Left ventricle myocardium inferior (tissue), 1 donor: ENCODE measurements at regions not wholly inside any gene's neighbourhood (a gene's known extent, or its start where the extent isn't known, plus 50 kb on each side); places are given as distances from the start of the nearest gene placed in this dataset.

ENCODE experiments used
- DNase-seq: peaks from one replicate; pipeline ENCODE4 v3.0.0-alpha.2; 2020
- H3K27ac ChIP-seq: fragments of 200-600 bp; replicated peaks from 2 replicates; pipeline ENCODE4 v1.8.0; 2021
- H3K27me3 ChIP-seq: fragments of 200-600 bp; 2 replicates; pipeline ENCODE4 v1.8.0; 2021; ENCODE audit warnings: low read depth
- H3K36me3 ChIP-seq: fragments of 200-600 bp; 2 replicates; pipeline ENCODE4 v1.8.0; 2021
- H3K4me1 ChIP-seq: fragments of 200-600 bp; 2 replicates; pipeline ENCODE4 v1.8.0; 2021
- H3K4me3 ChIP-seq: fragments of 200-600 bp; 2 replicates; pipeline ENCODE4 v1.8.0; 2021; ENCODE audit warnings: mild to moderate bottlenecking, moderate library complexity
- H3K9me3 ChIP-seq: fragments of 200-600 bp; replicated peaks from 2 replicates; pipeline ENCODE4 v1.8.0; 2021
- intact Hi-C: fragments of 100-400 bp; cut with micrococcal nuclease; formaldehyde crosslinking; loops from one replicate; pipeline ENCODE4 v1.11.0; 2022
- TF ChIP-seq, protein P1 (sequence below): fragments of 200-600 bp; IDR thresholded peaks from 2 replicates; pipeline ENCODE4 v1.8.0; 2021; ENCODE audit warnings: antibody characterized with exemption, mild to moderate bottlenecking, borderline replicate concordance
- donor health status: DM: no; HTN: yes; CAD: no; lungs with severe emphysema.

GRCh38 chr3:145798696-145799537, 362.1 kb downstream of the PLOD2 start:
- no peak overlapping the region for H3K4me3 ChIP-seq
- H3K9me3 ChIP-seq, result peaks cover 7% of the 10 kb centered on the region
- H3K36me3 ChIP-seq, result no peaks in the 10 kb centered on the region
- no peaks in the 10 kb centered on the region for H3K4me1 ChIP-seq
- no peak overlapping the region for H3K27ac ChIP-seq
- TF ChIP-seq, protein P1, sequence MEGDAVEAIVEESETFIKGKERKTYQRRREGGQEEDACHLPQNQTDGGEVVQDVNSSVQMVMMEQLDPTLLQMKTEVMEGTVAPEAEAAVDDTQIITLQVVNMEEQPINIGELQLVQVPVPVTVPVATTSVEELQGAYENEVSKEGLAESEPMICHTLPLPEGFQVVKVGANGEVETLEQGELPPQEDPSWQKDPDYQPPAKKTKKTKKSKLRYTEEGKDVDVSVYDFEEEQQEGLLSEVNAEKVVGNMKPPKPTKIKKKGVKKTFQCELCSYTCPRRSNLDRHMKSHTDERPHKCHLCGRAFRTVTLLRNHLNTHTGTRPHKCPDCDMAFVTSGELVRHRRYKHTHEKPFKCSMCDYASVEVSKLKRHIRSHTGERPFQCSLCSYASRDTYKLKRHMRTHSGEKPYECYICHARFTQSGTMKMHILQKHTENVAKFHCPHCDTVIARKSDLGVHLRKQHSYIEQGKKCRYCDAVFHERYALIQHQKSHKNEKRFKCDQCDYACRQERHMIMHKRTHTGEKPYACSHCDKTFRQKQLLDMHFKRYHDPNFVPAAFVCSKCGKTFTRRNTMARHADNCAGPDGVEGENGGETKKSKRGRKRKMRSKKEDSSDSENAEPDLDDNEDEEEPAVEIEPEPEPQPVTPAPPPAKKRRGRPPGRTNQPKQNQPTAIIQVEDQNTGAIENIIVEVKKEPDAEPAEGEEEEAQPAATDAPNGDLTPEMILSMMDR, result no peak
- intact Hi-C loops, result no loop called here
- no peaks in the 10 kb centered on the region for H3K27me3 ChIP-seq
- no peak for DNase-seq

GRCh38 chr3:145801696-145802095, 359.3 kb downstream of the PLOD2 start:
- intact Hi-C loops, result no loop called here
- Histone ChIP-seq H3K36me3 (no peaks in the 10 kb centered on the region), H3K4me1 (no peaks in the 10 kb centered on the region), H3K27ac (no peak overlapping the region), H3K9me3 (no peaks in the 10 kb centered on the region), H3K27me3 (no peaks in the 10 kb centered on the region), H3K4me3 (no peak overlapping the region)
- TF ChIP-seq, protein P1, result no peak
- no peak for DNase-seq

GRCh38 chr3:145807990-145808389, 353.0 kb downstream of the PLOD2 start:
- DNase-seq, result peak; percentile 16
- Histone ChIP-seq H3K4me1 (no peaks in the 10 kb centered on the region), H3K36me3 (no peaks in the 10 kb centered on the region), H3K4me3 (no peak overlapping the region), H3K27me3 (no peaks in the 10 kb centered on the region), H3K9me3 (no peaks in the 10 kb centered on the region), H3K27ac (no peak overlapping the region)
- intact Hi-C loops, result no loop called here
- TF ChIP-seq, protein P1, result peak; percentile 41

DNA sequence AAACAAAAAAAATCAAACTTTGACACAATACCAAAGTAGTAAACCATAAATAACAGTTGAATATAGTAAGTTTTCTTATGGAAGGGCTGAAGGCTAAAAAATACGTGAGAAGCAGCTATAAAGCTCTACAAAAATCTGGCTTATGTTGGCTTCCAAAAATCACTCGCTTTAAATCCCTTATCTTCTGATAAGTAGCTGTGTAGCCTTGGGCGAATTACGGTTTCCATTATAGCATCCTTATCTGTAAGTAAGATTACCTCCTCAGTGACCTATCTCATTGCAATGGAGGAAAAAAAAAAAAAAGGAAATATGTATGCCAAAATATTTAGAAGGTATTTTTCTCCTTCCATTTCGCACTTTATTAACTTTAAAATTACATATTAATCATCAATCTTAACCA, 348.6 kb downstream of the PLOD2 start:
- H3K36me3 ChIP-seq, result no peaks in the 10 kb centered on the region
- no peaks in the 10 kb centered on the region for H3K9me3 ChIP-seq
- H3K27ac ChIP-seq, result no peak overlapping the region
- no peaks in the 10 kb centered on the region for H3K27me3 ChIP-seq
- TF ChIP-seq, protein P1, result no peak
- no peak overlapping the region for H3K4me3 ChIP-seq
- H3K4me1 ChIP-seq, result no peaks in the 10 kb centered on the region
- intact Hi-C loops, result no loop called here
- no peak for DNase-seq

DNA sequence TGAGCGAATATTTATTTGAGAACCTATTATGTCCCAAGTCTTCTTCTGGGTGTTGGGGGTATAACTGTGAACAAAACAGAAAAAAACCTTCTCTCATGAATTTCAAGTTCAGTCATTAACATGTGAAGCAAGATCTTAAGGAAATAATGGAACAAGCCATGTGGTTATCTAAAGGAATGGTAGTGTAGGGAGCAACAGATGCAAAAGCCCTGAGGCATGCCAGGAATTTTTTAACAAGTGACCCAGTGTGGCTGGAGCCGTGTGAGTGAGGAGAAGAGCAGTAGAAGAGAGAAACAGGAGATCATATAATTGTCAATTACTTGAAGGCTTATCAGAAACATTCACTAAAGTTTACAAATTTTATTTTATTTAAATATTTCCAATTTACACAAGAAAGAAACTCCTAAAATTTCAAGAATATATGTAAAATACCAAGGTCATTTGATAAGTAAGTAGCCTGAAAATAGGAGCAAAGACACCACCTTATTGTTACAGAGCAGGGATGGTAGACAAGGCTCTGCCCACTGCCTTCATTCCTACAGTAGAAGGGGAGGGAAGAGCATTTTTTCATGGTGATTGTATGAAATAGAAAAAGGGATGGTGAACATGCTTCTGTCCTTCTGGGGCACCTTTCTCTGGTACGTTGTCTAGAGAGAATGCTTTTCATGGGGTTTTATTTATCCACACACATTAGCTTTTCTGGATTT, 345.1 kb downstream of the PLOD2 start:
- H3K4me1 ChIP-seq, result no peaks in the 10 kb centered on the region
- H3K4me3 ChIP-seq, result no peak overlapping the region
- H3K27me3 ChIP-seq, result no peaks in the 10 kb centered on the region
- no peak for DNase-seq
- H3K9me3 ChIP-seq, result peaks cover 5% of the 10 kb centered on the region
- intact Hi-C loops, result no loop called here
- TF ChIP-seq, protein P1, result no peak
- no peaks in the 10 kb centered on the region for H3K36me3 ChIP-seq
- no peak overlapping the region for H3K27ac ChIP-seq
